DOHH2 (cell line): ENCODE measurements at regions not wholly inside any gene's neighbourhood (a gene's known extent, or its start where the extent isn't known, plus 50 kb on each side); places are given as distances from the start of the nearest gene placed in this dataset.

ENCODE experiments used
- H3F3A ChIP-seq: fragments of 200-600 bp; sonication (generic), shearing (Covaris generic); 2 replicates; pipeline ENCODE4 v1.6.0; 2016; ENCODE audit warnings: antibody characterized with exemption, mild to moderate bottlenecking; ENCODE audit not compliant: control insufficient read depth, insufficient read depth
- H3K27ac ChIP-seq: fragments of 200-600 bp; sonication (generic); 2 replicates; pipeline ENCODE4 v1.5.1; 2014; ENCODE audit warnings: low read depth, mild to moderate bottlenecking, low read length, moderate library complexity
- H3K27me3 ChIP-seq: fragments of 200-600 bp; sonication (generic); 2 replicates; pipeline ENCODE4 v1.6.1; 2014; ENCODE audit warnings: mild to moderate bottlenecking, low read length, mixed read lengths; ENCODE audit not compliant: control insufficient read depth
- H3K36me3 ChIP-seq: fragments of 200-600 bp; sonication (generic); 2 replicates; pipeline ENCODE4 v1.6.1; 2014; ENCODE audit warnings: mild to moderate bottlenecking, low read length, moderate library complexity, mixed read lengths; ENCODE audit not compliant: control insufficient read depth
- H3K4me1 ChIP-seq: fragments of 200-600 bp; sonication (generic); 2 replicates; pipeline ENCODE4 v1.6.1; 2014; ENCODE audit warnings: mild to moderate bottlenecking, low read length, mixed read lengths; ENCODE audit not compliant: control insufficient read depth
- H3K4me2 ChIP-seq: fragments of 200-600 bp; sonication (generic); 2 replicates; pipeline ENCODE4 v1.6.0; 2014; ENCODE audit warnings: mild to moderate bottlenecking, low read length, moderate library complexity
- H3K4me3 ChIP-seq: fragments of 200-600 bp; sonication (generic); 2 replicates; pipeline ENCODE4 v1.5.1; 2014; ENCODE audit warnings: mild to moderate bottlenecking, low read length, mixed read lengths
- H3K79me2 ChIP-seq: fragments of 200-600 bp; sonication (generic); 2 replicates; pipeline ENCODE4 v1.6.1; 2014; ENCODE audit warnings: mild to moderate bottlenecking, low read length, mixed read lengths; ENCODE audit not compliant: control insufficient read depth
- H3K9me2 ChIP-seq: fragments of 200-600 bp; sonication (generic); replicated peaks from 2 replicates; pipeline ENCODE4 v1.6.1; 2014; ENCODE audit warnings: mild to moderate bottlenecking, low read length, mixed read lengths; ENCODE audit not compliant: control insufficient read depth
- H3K9me3 ChIP-seq: fragments of 200-600 bp; sonication (generic); 2 replicates; pipeline ENCODE4 v1.6.1; 2014; ENCODE audit warnings: antibody characterized with exemption, low read length, mixed read lengths; ENCODE audit not compliant: control insufficient read depth, insufficient read depth
- H4K20me1 ChIP-seq: fragments of 200-600 bp; sonication (generic); 2 replicates; pipeline ENCODE4 v1.6.0; 2014; ENCODE audit warnings: low read depth, mild to moderate bottlenecking, antibody characterized with exemption, low read length, moderate library complexity; ENCODE audit not compliant: control insufficient read depth, insufficient read depth
- CTCF ChIP-seq: fragments of 200-600 bp; sonication (generic); IDR thresholded peaks from one replicate; pipeline ENCODE4 v1.5.1; 2014; ENCODE audit warnings: antibody characterized with exemption, mild to moderate bottlenecking, low read depth, low read length; ENCODE audit not compliant: poor library complexity, severe bottlenecking
- EZH2phosphoT487 ChIP-seq: fragments of 200-600 bp; sonication (generic); IDR thresholded peaks from 2 replicates; pipeline ENCODE4 v1.6.1; 2017; ENCODE audit warnings: borderline replicate concordance, mild to moderate bottlenecking, antibody characterized with exemption, low read length, moderate library complexity, mixed read lengths

- no peaks in the 10 kb centered on the region for H3K27me3 ChIP-seq
- H3K4me2 ChIP-seq: no peak overlapping the region
- no peaks in the 10 kb centered on the region for H3K79me2 ChIP-seq
- H3F3A ChIP-seq: no peaks in the 10 kb centered on the region
- H3K9me3 ChIP-seq: no peaks in the 10 kb centered on the region
- H3K4me3 ChIP-seq: no peak overlapping the region
- H3K9me2 ChIP-seq: no peaks in the 10 kb centered on the region
- H3K36me3 ChIP-seq: no peaks in the 10 kb centered on the region
- H3K4me1 ChIP-seq: no peaks in the 10 kb centered on the region
- no peaks in the 10 kb centered on the region for H4K20me1 ChIP-seq
- TF ChIP-seq EZH2phosphoT487 (no peak), CTCF (no peak)
- no peak overlapping the region for H3K27ac ChIP-seq
Measured at GRCh38 chr17:56735842-56736241, 97.9 kb downstream of the C17orf67 start.

GRCh38 chr17:56737421-56738161 lies 96.1 kb downstream of the C17orf67 start:
- Histone ChIP-seq H3K27me3 (peaks cover 5% of the 10 kb centered on the region; the same call in 1 of the 2 replicates), H3K9me2 (no peaks in the 10 kb centered on the region), H3K27ac (no peak overlapping the region), H3K4me2 (no peak overlapping the region), H4K20me1 (no peaks in the 10 kb centered on the region), H3K79me2 (no peaks in the 10 kb centered on the region), H3K4me1 (no peaks in the 10 kb centered on the region), H3K9me3 (no peaks in the 10 kb centered on the region), H3K4me3 (no peak overlapping the region), H3K36me3 (no peaks in the 10 kb centered on the region), H3F3A (no peaks in the 10 kb centered on the region)
- TF ChIP-seq CTCF (no peak), EZH2phosphoT487 (no peak)

GRCh38 chr17:56739376-56739775 lies 94.3 kb downstream of the C17orf67 start:
- H3K4me1 ChIP-seq: no peaks in the 10 kb centered on the region
- H3K36me3 ChIP-seq: no peaks in the 10 kb centered on the region
- H3K4me2 ChIP-seq: no peak overlapping the region
- no peak overlapping the region for H3K27ac ChIP-seq
- no peaks in the 10 kb centered on the region for H4K20me1 ChIP-seq
- no peaks in the 10 kb centered on the region for H3F3A ChIP-seq
- TF ChIP-seq CTCF: no peak
- no peak for TF ChIP-seq EZH2phosphoT487
- H3K79me2 ChIP-seq: no peaks in the 10 kb centered on the region
- no peak overlapping the region for H3K4me3 ChIP-seq
- no peaks in the 10 kb centered on the region for H3K9me3 ChIP-seq
- no peaks in the 10 kb centered on the region for H3K9me2 ChIP-seq
- H3K27me3 ChIP-seq: peaks cover 8% of the 10 kb centered on the region; the same call in 1 of the 2 replicates
